ENCODE measurements at regions not wholly inside any gene's neighbourhood (a gene's known extent, or its start where the extent isn't known, plus 50 kb on each side); places are given as distances from the start of the nearest gene placed in this dataset.

DNA sequence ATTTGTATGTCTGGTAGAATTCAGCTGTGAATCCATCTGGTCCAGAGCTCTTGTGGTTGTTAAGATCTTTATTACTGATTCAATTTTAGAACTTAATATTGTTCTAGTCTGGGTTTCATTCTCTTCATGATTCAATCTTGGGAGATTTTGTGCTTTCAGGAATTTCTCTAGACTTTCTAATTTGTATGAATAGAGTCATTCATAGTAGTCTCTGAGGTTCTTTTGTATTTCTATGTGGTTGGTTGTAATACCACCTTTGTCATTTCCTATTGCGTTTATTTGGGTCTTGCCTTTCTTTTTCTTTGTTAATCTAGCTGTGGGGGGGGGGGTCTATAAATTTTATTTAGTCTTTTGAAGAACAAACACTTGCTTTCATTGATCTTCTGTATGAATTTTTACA, 824.8 kb upstream of the GALNTL6 start:
- ATAC-seq (ENCODE audit: insufficient read depth, low FRiP score) = no peak
- Histone ChIP-seq H3K4me1 (ENCODE audit: control insufficient read depth in 5 of 5, insufficient read depth in 5 of 5, low read length in 5 of 5) (no peaks in the 10 kb centered on the region), H3K9ac (ENCODE audit: insufficient read depth in 1 of 2, low read length in 2 of 2) (no peak overlapping the region), H3K9me3 (ENCODE audit: control insufficient read depth in 4 of 4, insufficient read depth in 3 of 4, low read length in 3 of 4) (peaks cover 0 to 4% (median 0%) of the 10 kb centered on the region in 4 donors), H3K27me3 (ENCODE audit: control insufficient read depth in 3 of 3, insufficient read depth in 3 of 3, low read length in 2 of 3) (no peaks in the 10 kb centered on the region), H3K27ac (ENCODE audit: low read depth in 1 of 2, low read length in 1 of 2) (no peak overlapping the region), H3K36me3 (ENCODE audit: control insufficient read depth in 4 of 4, insufficient read depth in 4 of 4, low read length in 4 of 4) (no peaks in the 10 kb centered on the region), H3K4me3 (no peak overlapping the region)
- 82 to 89% methylated on average over 1 of the region's 1 CpG for WGBS, 2 donors
- no peak for DNase-seq
- no peak for TF ChIP-seq CTCF (IDR thresholded peaks at IDR 0.05; ENCODE audit: control extremely low read depth, extremely low read depth)

GRCh38 chr4:170979736-170980135, 833.5 kb upstream of the GALNTL6 start:
- Histone ChIP-seq H3K4me3 (no peak overlapping the region), H3K27me3 (ENCODE audit: control insufficient read depth in 3 of 3, insufficient read depth in 3 of 3, low read length in 2 of 3) (no peaks in the 10 kb centered on the region), H3K9ac (ENCODE audit: insufficient read depth in 1 of 2, low read length in 2 of 2) (no peak overlapping the region), H3K9me3 (ENCODE audit: control insufficient read depth in 4 of 4, insufficient read depth in 3 of 4, low read length in 3 of 4) (peaks cover 0 to 2% (median 0%) of the 10 kb centered on the region in 4 donors), H3K27ac (ENCODE audit: low read depth in 1 of 2, low read length in 1 of 2) (no peak overlapping the region), H3K36me3 (ENCODE audit: control insufficient read depth in 4 of 4, insufficient read depth in 4 of 4, low read length in 4 of 4) (no peaks in the 10 kb centered on the region), H3K4me1 (ENCODE audit: control insufficient read depth in 5 of 5, insufficient read depth in 5 of 5, low read length in 5 of 5) (no peaks in the 10 kb centered on the region)
- 78 to 95% methylated on average over 6 of the region's 6 CpGs for WGBS, 2 donors
- ATAC-seq (ENCODE audit: insufficient read depth, low FRiP score) (no peak), DNase-seq (no peak)
- no peak for TF ChIP-seq CTCF (IDR thresholded peaks at IDR 0.05; ENCODE audit: control extremely low read depth, extremely low read depth)

DNA sequence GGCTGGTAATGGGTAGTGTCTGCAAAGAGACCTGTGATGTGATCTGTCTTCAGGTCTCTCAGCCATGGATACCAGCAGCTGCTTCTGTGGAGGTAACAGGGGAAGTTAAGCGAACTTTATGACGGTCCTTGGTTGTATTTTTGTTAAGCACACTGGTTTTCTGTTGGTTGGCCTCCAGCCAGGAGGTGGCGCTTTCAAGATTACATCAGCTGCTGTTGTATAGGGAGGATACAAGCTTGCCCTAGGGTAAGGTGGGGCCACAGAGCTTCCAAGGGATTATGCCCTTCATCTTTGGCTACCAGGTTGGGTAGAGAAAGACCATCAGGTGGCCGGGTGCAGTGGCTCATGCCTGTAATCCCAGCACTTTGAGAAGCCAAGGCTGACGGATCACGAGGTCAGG, 834.2 kb upstream of the GALNTL6 start:
- 84 to 91% methylated on average over 6 of the region's 6 CpGs for WGBS, 2 donors
- H3K27ac ChIP-seq (ENCODE audit: low read depth in 1 of 2, low read length in 1 of 2) = no peak overlapping the region
- ATAC-seq (ENCODE audit: insufficient read depth, low FRiP score) (no peak), DNase-seq (no peak)
- H3K36me3 ChIP-seq (ENCODE audit: control insufficient read depth in 4 of 4, insufficient read depth in 4 of 4, low read length in 4 of 4) = no peaks in the 10 kb centered on the region
- no peaks in the 10 kb centered on the region for H3K27me3 ChIP-seq (ENCODE audit: control insufficient read depth in 3 of 3, insufficient read depth in 3 of 3, low read length in 2 of 3)
- peaks cover 0 to 2% (median 0%) of the 10 kb centered on the region in 4 donors for H3K9me3 ChIP-seq (ENCODE audit: control insufficient read depth in 4 of 4, insufficient read depth in 3 of 4, low read length in 3 of 4)
- no peak for TF ChIP-seq CTCF (IDR thresholded peaks at IDR 0.05; ENCODE audit: control extremely low read depth, extremely low read depth)
- H3K9ac ChIP-seq (ENCODE audit: insufficient read depth in 1 of 2, low read length in 2 of 2) = no peak overlapping the region
- H3K4me1 ChIP-seq (ENCODE audit: control insufficient read depth in 5 of 5, insufficient read depth in 5 of 5, low read length in 5 of 5) = no peaks in the 10 kb centered on the region
- no peak overlapping the region for H3K4me3 ChIP-seq

- TF ChIP-seq CTCF (IDR thresholded peaks at IDR 0.05; ENCODE audit: control extremely low read depth, extremely low read depth) = no peak
- DNase-seq (no peak), ATAC-seq (ENCODE audit: insufficient read depth, low FRiP score) (no peak)
- WGBS, 2 donors = 80 to 84% methylated on average over 3 of the region's 3 CpGs
- Histone ChIP-seq H3K27ac (ENCODE audit: low read depth in 1 of 2, low read length in 1 of 2) (no peak overlapping the region), H3K9ac (ENCODE audit: insufficient read depth in 1 of 2, low read length in 2 of 2) (no peak overlapping the region), H3K4me3 (no peak overlapping the region), H3K9me3 (ENCODE audit: control insufficient read depth in 4 of 4, insufficient read depth in 3 of 4, low read length in 3 of 4) (no peaks in the 10 kb centered on the region), H3K36me3 (ENCODE audit: control insufficient read depth in 4 of 4, insufficient read depth in 4 of 4, low read length in 4 of 4) (no peaks in the 10 kb centered on the region), H3K4me1 (ENCODE audit: control insufficient read depth in 5 of 5, insufficient read depth in 5 of 5, low read length in 5 of 5) (no peaks in the 10 kb centered on the region), H3K27me3 (ENCODE audit: control insufficient read depth in 3 of 3, insufficient read depth in 3 of 3, low read length in 2 of 3) (no peaks in the 10 kb centered on the region)
Observed at GRCh38 chr4:170949084-170949483, 859.3 kb upstream of the AADAT start.
